ENCODE measurements at regions not wholly inside any gene's neighbourhood (a gene's known extent, or its start where the extent isn't known, plus 50 kb on each side); places are given as distances from the start of the nearest gene placed in this dataset.

- no peak overlapping the region for H3K27ac ChIP-seq (ENCODE audit: low read depth, low read length)
- H3K4me1 ChIP-seq (ENCODE audit: insufficient read depth, low read length), result no peaks in the 10 kb centered on the region
Observed at GRCh38 chr1:238998577-238998976, 387.8 kb upstream of the CHRM3 start.

GRCh38 chr1:238991765-238992495 is 394.4 kb upstream of the CHRM3 start:
- H3K27ac ChIP-seq (ENCODE audit: low read depth, low read length), result no peak overlapping the region
- no peaks in the 10 kb centered on the region for H3K4me1 ChIP-seq (ENCODE audit: insufficient read depth, low read length)
- no peaks in the 10 kb centered on the region for H3K9me3 ChIP-seq (ENCODE audit: low read length)
- no peak overlapping the region for H3K4me3 ChIP-seq (ENCODE audit: low read depth in 1 of 2, low read length in 2 of 2)
- no peaks in the 10 kb centered on the region for H3K27me3 ChIP-seq (ENCODE audit: control insufficient read depth in 1 of 2, insufficient read depth in 2 of 2, low read length in 2 of 2)
- no peaks in the 10 kb centered on the region for H3K36me3 ChIP-seq (ENCODE audit: insufficient read depth, low read length)
- H3K9ac ChIP-seq (ENCODE audit: low read length), result no peak overlapping the region

More at GRCh38 chr1:238998577-238998976, 387.8 kb upstream of the CHRM3 start:
- Histone ChIP-seq H3K4me3 (ENCODE audit: low read depth in 1 of 2, low read length in 2 of 2) (no peak overlapping the region), H3K27me3 (ENCODE audit: control insufficient read depth in 1 of 2, insufficient read depth in 2 of 2, low read length in 2 of 2) (no peaks in the 10 kb centered on the region), H3K36me3 (ENCODE audit: insufficient read depth, low read length) (no peaks in the 10 kb centered on the region), H3K9me3 (ENCODE audit: low read length) (no peaks in the 10 kb centered on the region), H3K9ac (ENCODE audit: low read length) (no peak overlapping the region)

GRCh38 chr1:238985312-238985711 is 401.1 kb upstream of the CHRM3 start:
- Histone ChIP-seq H3K27ac (ENCODE audit: low read depth, low read length) (no peak overlapping the region), H3K27me3 (ENCODE audit: control insufficient read depth in 1 of 2, insufficient read depth in 2 of 2, low read length in 2 of 2) (no peaks in the 10 kb centered on the region), H3K9me3 (ENCODE audit: low read length) (no peaks in the 10 kb centered on the region), H3K4me1 (ENCODE audit: insufficient read depth, low read length) (peaks cover 6% of the 10 kb centered on the region), H3K9ac (ENCODE audit: low read length) (no peak overlapping the region), H3K36me3 (ENCODE audit: insufficient read depth, low read length) (no peaks in the 10 kb centered on the region), H3K4me3 (ENCODE audit: low read depth in 1 of 2, low read length in 2 of 2) (no peak overlapping the region)

- Histone ChIP-seq H3K27me3 (ENCODE audit: control insufficient read depth in 1 of 2, insufficient read depth in 2 of 2, low read length in 2 of 2) (no peaks in the 10 kb centered on the region), H3K4me3 (ENCODE audit: low read depth in 1 of 2, low read length in 2 of 2) (no peak overlapping the region), H3K27ac (ENCODE audit: low read depth, low read length) (no peak overlapping the region), H3K36me3 (ENCODE audit: insufficient read depth, low read length) (no peaks in the 10 kb centered on the region), H3K4me1 (ENCODE audit: insufficient read depth, low read length) (peaks cover 6% of the 10 kb centered on the region), H3K9me3 (ENCODE audit: low read length) (no peaks in the 10 kb centered on the region), H3K9ac (ENCODE audit: low read length) (no peak overlapping the region)
Observed at GRCh38 chr1:238982736-238983135, 403.6 kb upstream of the CHRM3 start.

GRCh38 chr1:238981317-238981933 is 404.9 kb upstream of the CHRM3 start:
- H3K36me3 ChIP-seq (ENCODE audit: insufficient read depth, low read length), result no peaks in the 10 kb centered on the region
- H3K4me1 ChIP-seq (ENCODE audit: insufficient read depth, low read length), result peaks cover 6% of the 10 kb centered on the region
- H3K27me3 ChIP-seq (ENCODE audit: control insufficient read depth in 1 of 2, insufficient read depth in 2 of 2, low read length in 2 of 2), result no peaks in the 10 kb centered on the region
- H3K9ac ChIP-seq (ENCODE audit: low read length), result no peak overlapping the region
- H3K27ac ChIP-seq (ENCODE audit: low read depth, low read length), result no peak overlapping the region
- no peaks in the 10 kb centered on the region for H3K9me3 ChIP-seq (ENCODE audit: low read length)
- no peak overlapping the region for H3K4me3 ChIP-seq (ENCODE audit: low read depth in 1 of 2, low read length in 2 of 2)

DNA sequence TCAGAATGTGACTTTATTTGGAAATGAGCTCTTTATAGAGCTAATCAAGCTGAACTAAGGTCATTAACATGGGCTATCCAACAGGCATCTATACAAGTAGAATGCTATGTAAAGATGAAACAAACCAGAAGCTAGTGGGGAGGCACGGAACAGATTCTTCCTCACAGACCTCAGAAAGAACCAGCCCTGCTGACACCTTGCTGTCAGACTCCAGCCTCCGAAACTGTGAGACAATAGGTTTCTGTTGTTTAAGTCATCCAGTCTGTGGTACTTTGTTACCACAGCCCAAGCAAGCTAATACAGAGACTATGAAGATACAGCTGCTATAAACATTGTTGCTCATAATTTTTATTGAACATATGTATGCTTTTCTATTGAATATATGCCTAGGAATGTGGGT is 406.3 kb upstream of the CHRM3 start:
- no peak overlapping the region for H3K4me3 ChIP-seq (ENCODE audit: low read depth in 1 of 2, low read length in 2 of 2)
- H3K4me1 ChIP-seq (ENCODE audit: insufficient read depth, low read length), result peaks cover 6% of the 10 kb centered on the region
- no peak overlapping the region for H3K9ac ChIP-seq (ENCODE audit: low read length)
- H3K36me3 ChIP-seq (ENCODE audit: insufficient read depth, low read length), result no peaks in the 10 kb centered on the region
- no peak overlapping the region for H3K27ac ChIP-seq (ENCODE audit: low read depth, low read length)
- H3K9me3 ChIP-seq (ENCODE audit: low read length), result no peaks in the 10 kb centered on the region
- no peaks in the 10 kb centered on the region for H3K27me3 ChIP-seq (ENCODE audit: control insufficient read depth in 1 of 2, insufficient read depth in 2 of 2, low read length in 2 of 2)

DNA sequence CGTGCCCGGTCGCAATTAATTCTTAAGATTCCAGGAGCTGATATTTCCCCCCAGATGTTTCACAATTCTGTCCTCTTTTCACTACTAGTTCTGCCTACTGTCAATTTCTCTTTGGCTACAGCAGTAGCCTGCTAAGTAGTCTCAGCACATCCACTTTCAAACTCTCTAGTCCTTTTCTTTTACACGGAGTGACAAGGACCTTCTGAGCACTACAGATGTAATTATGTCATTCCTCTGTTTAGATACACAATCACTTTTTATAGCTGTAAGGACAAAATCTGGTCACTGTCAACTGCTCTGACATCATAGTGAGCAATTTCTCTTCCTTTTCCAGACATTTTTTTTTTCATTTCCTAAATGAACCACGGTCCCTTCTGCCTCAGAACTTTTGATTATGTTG is 421.7 kb upstream of the CHRM3 start:
- Histone ChIP-seq H3K9ac (ENCODE audit: low read length) (no peak overlapping the region), H3K27ac (ENCODE audit: low read depth, low read length) (no peak overlapping the region), H3K27me3 (ENCODE audit: control insufficient read depth in 1 of 2, insufficient read depth in 2 of 2, low read length in 2 of 2) (no peaks in the 10 kb centered on the region), H3K4me1 (ENCODE audit: insufficient read depth, low read length) (peaks cover 11% of the 10 kb centered on the region), H3K36me3 (ENCODE audit: insufficient read depth, low read length) (no peaks in the 10 kb centered on the region), H3K4me3 (ENCODE audit: low read depth in 1 of 2, low read length in 2 of 2) (no peak overlapping the region), H3K9me3 (ENCODE audit: low read length) (no peaks in the 10 kb centered on the region)

GRCh38 chr1:238962941-238963340 is 423.4 kb upstream of the CHRM3 start:
- H3K36me3 ChIP-seq (ENCODE audit: insufficient read depth, low read length), result no peaks in the 10 kb centered on the region
- no peaks in the 10 kb centered on the region for H3K27me3 ChIP-seq (ENCODE audit: control insufficient read depth in 1 of 2, insufficient read depth in 2 of 2, low read length in 2 of 2)
- H3K4me3 ChIP-seq (ENCODE audit: low read depth in 1 of 2, low read length in 2 of 2), result no peak overlapping the region

DNA sequence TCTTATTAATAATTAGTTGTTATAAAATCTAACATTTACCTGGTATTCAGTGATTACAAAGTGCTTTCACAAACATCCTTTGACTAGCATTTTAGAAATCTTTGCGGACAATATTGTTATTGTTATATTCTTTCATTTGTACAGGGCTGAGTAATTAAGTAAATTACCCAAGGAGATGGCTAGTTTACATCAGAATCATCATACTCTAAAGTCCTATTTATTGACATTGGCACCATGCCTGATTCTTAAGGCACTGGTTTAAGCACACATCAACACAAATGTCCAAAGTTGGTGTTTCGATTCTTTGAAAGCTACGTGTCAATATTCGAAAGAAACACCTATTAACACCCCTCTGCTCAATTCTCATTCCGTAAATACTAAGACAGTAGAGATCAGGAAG is 424.6 kb upstream of the CHRM3 start:
- H3K9ac ChIP-seq (ENCODE audit: low read length), result no peak overlapping the region
- H3K27me3 ChIP-seq (ENCODE audit: control insufficient read depth in 1 of 2, insufficient read depth in 2 of 2, low read length in 2 of 2), result no peaks in the 10 kb centered on the region
- H3K9me3 ChIP-seq (ENCODE audit: low read length), result no peaks in the 10 kb centered on the region
- no peak overlapping the region for H3K4me3 ChIP-seq (ENCODE audit: low read depth in 1 of 2, low read length in 2 of 2)
- no peak overlapping the region for H3K27ac ChIP-seq (ENCODE audit: low read depth, low read length)
- H3K4me1 ChIP-seq (ENCODE audit: insufficient read depth, low read length), result peaks cover 11% of the 10 kb centered on the region
- H3K36me3 ChIP-seq (ENCODE audit: insufficient read depth, low read length), result no peaks in the 10 kb centered on the region

More at GRCh38 chr1:238962941-238963340, 423.4 kb upstream of the CHRM3 start:
- Histone ChIP-seq H3K9me3 (ENCODE audit: low read length) (no peaks in the 10 kb centered on the region), H3K4me1 (ENCODE audit: insufficient read depth, low read length) (peaks cover 11% of the 10 kb centered on the region), H3K27ac (ENCODE audit: low read depth, low read length) (no peak overlapping the region), H3K9ac (ENCODE audit: low read length) (no peak overlapping the region)

DNA sequence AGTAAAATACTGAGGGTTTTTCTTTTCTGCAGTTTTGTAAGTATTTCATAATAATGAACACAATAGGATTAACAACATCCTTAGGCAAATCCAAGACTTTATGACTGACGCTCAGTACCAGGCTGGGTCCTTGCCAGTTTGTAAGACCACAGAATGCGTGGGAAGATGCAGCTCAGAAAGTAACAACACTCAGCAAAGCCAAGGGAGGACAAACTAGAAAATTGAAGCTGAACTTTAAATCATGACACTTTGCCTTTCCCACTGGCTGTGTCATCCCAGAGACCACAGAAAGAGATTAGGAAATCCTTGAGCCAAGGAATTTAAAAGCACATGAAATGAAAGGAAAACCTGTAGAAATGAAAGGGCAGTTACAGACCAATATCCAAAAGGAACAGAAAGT is 426.3 kb upstream of the CHRM3 start:
- Histone ChIP-seq H3K27ac (ENCODE audit: low read depth, low read length) (no peak overlapping the region), H3K9ac (ENCODE audit: low read length) (no peak overlapping the region), H3K4me1 (ENCODE audit: insufficient read depth, low read length) (peaks cover 21% of the 10 kb centered on the region), H3K4me3 (ENCODE audit: low read depth in 1 of 2, low read length in 2 of 2) (no peak overlapping the region), H3K9me3 (ENCODE audit: low read length) (no peaks in the 10 kb centered on the region), H3K36me3 (ENCODE audit: insufficient read depth, low read length) (no peaks in the 10 kb centered on the region), H3K27me3 (ENCODE audit: control insufficient read depth in 1 of 2, insufficient read depth in 2 of 2, low read length in 2 of 2) (no peaks in the 10 kb centered on the region)

GRCh38 chr1:238955934-238956333 is 430.4 kb upstream of the CHRM3 start:
- Histone ChIP-seq H3K9ac (ENCODE audit: low read length) (no peak overlapping the region), H3K27me3 (ENCODE audit: control insufficient read depth in 1 of 2, insufficient read depth in 2 of 2, low read length in 2 of 2) (no peaks in the 10 kb centered on the region), H3K4me1 (ENCODE audit: insufficient read depth, low read length) (peaks cover 21% of the 10 kb centered on the region), H3K36me3 (ENCODE audit: insufficient read depth, low read length) (no peaks in the 10 kb centered on the region), H3K9me3 (ENCODE audit: low read length) (no peaks in the 10 kb centered on the region), H3K4me3 (ENCODE audit: low read depth in 1 of 2, low read length in 2 of 2) (no peak overlapping the region), H3K27ac (ENCODE audit: low read depth, low read length) (no peak overlapping the region)

DNA sequence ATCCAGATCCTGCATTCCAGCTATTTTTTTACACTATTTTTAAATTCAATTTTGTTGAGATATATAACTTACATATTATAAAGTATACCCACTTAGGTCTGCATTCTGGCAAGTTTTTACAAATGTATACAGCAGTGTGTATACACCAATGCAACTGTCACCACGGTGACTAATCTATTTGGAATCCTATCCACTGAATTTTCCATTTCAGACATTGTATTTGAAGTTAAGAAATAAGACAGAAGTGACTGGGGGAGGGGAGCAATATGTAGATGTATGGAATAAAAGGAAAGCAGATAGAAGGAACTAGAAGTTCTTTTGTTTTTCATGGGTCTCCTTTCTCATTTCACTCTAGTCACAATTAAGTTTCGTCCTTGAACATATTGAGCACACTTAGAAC is 431.5 kb upstream of the CHRM3 start:
- no peaks in the 10 kb centered on the region for H3K27me3 ChIP-seq (ENCODE audit: control insufficient read depth in 1 of 2, insufficient read depth in 2 of 2, low read length in 2 of 2)
- H3K9ac ChIP-seq (ENCODE audit: low read length), result no peak overlapping the region
- no peaks in the 10 kb centered on the region for H3K9me3 ChIP-seq (ENCODE audit: low read length)
- no peaks in the 10 kb centered on the region for H3K36me3 ChIP-seq (ENCODE audit: insufficient read depth, low read length)
- H3K27ac ChIP-seq (ENCODE audit: low read depth, low read length), result no peak overlapping the region
- no peak overlapping the region for H3K4me3 ChIP-seq (ENCODE audit: low read depth in 1 of 2, low read length in 2 of 2)
- H3K4me1 ChIP-seq (ENCODE audit: insufficient read depth, low read length), result peaks cover 11% of the 10 kb centered on the region
